ENCODE measurements at regions not wholly inside any gene's neighbourhood (a gene's known extent, or its start where the extent isn't known, plus 50 kb on each side); places are given as distances from the start of the nearest gene placed in this dataset.

GRCh38 chr5:136526791-136527190 is 161.4 kb upstream of the TRPC7 start:
- Histone ChIP-seq H3K27me3 (ENCODE audit: control insufficient read depth in 1 of 2, insufficient read depth in 1 of 2, low read length in 2 of 2) (peaks cover 0 to 4% of the 10 kb centered on the region in 2 experiments), H2BK5ac (ENCODE audit: low read depth, low read length, poor library complexity, severe bottlenecking) (no peak overlapping the region), H3K4me2 (ENCODE audit: low read length, poor library complexity, severe bottlenecking) (no peak overlapping the region), H3K18ac (ENCODE audit: low read depth in 1 of 2, low read length in 2 of 2) (no peak overlapping the region), H3K14ac (ENCODE audit: low read length in 2 of 2) (no peak overlapping the region), H2AFZ (ENCODE audit: low read depth, low read length) (no peak overlapping the region), H2AK5ac (ENCODE audit: low read length, severe bottlenecking) (no peak overlapping the region), H3K79me1 (replicated peaks; ENCODE audit: low read length, poor library complexity, severe bottlenecking) (no peaks in the 10 kb centered on the region), H3K23ac (ENCODE audit: low read length in 2 of 2) (no peak overlapping the region), H3K4me3 (ENCODE audit: insufficient read depth in 1 of 2, low read depth in 1 of 2, low read length in 2 of 2) (no peak overlapping the region), H3K27ac (ENCODE audit: low read length, poor library complexity, severe bottlenecking) (no peak overlapping the region), H4K91ac (ENCODE audit: low read length) (no peak overlapping the region), H4K8ac (ENCODE audit: low read length) (no peak overlapping the region), H3K4ac (ENCODE audit: low read depth in 1 of 2, low read length in 2 of 2) (no peak overlapping the region), H2BK12ac (ENCODE audit: low read length in 2 of 2) (no peak overlapping the region), H3K4me1 (ENCODE audit: control insufficient read depth, insufficient read depth, low read depth, low read length) (no peaks in the 10 kb centered on the region), H3K36me3 (ENCODE audit: control insufficient read depth in 1 of 2, insufficient read depth in 2 of 2, low read depth in 1 of 2, low read length in 2 of 2) (no peaks in the 10 kb centered on the region), H3K9ac (ENCODE audit: low read length) (no peak overlapping the region), H3K9me3 (ENCODE audit: control insufficient read depth, low read length) (no peaks in the 10 kb centered on the region), H2BK15ac (ENCODE audit: low read depth, poor library complexity, severe bottlenecking) (no peak overlapping the region), H2BK120ac (ENCODE audit: low read depth, low read length) (no peak overlapping the region)
- 80% methylated on average over 3 of the region's 5 CpGs for WGBS
- no peak for DNase-seq

DNA sequence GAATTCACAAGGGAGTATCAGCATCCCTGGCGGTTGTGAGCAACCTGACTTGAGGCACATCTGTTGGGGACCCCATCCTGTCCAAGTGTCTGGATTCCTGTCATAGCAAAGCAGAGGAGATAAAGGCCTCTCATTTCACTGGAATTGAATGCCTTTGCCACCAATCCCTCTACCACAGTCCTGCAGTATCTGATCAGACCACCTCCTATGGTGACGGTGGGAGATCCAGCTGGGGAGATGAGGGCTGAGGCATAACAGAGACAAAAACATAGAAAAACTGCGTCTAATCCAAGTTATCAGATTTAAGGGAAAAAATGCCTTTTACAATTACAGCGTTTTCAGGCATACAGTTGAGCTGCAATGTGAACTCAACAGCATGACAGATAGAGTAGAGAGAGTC is 160.7 kb upstream of the TRPC7 start:
- 87% methylated on average over 4 of the region's 4 CpGs for WGBS
- Histone ChIP-seq H3K14ac (ENCODE audit: low read length in 2 of 2) (no peak overlapping the region), H3K4ac (ENCODE audit: low read depth in 1 of 2, low read length in 2 of 2) (no peak overlapping the region), H3K9ac (ENCODE audit: low read length) (no peak overlapping the region), H2AK5ac (ENCODE audit: low read length, severe bottlenecking) (no peak overlapping the region), H3K4me1 (ENCODE audit: control insufficient read depth, insufficient read depth, low read depth, low read length) (no peaks in the 10 kb centered on the region), H4K8ac (ENCODE audit: low read length) (no peak overlapping the region), H3K36me3 (ENCODE audit: control insufficient read depth in 1 of 2, insufficient read depth in 2 of 2, low read depth in 1 of 2, low read length in 2 of 2) (no peaks in the 10 kb centered on the region), H3K4me3 (ENCODE audit: insufficient read depth in 1 of 2, low read depth in 1 of 2, low read length in 2 of 2) (no peak overlapping the region), H2BK120ac (ENCODE audit: low read depth, low read length) (no peak overlapping the region), H2BK5ac (ENCODE audit: low read depth, low read length, poor library complexity, severe bottlenecking) (no peak overlapping the region), H3K79me1 (replicated peaks; ENCODE audit: low read length, poor library complexity, severe bottlenecking) (no peaks in the 10 kb centered on the region), H3K9me3 (ENCODE audit: control insufficient read depth, low read length) (no peaks in the 10 kb centered on the region), H4K91ac (ENCODE audit: low read length) (no peak overlapping the region), H2AFZ (ENCODE audit: low read depth, low read length) (no peak overlapping the region), H2BK15ac (ENCODE audit: low read depth, poor library complexity, severe bottlenecking) (no peak overlapping the region), H3K23ac (ENCODE audit: low read length in 2 of 2) (no peak overlapping the region), H3K4me2 (ENCODE audit: low read length, poor library complexity, severe bottlenecking) (no peak overlapping the region), H3K27me3 (ENCODE audit: control insufficient read depth in 1 of 2, insufficient read depth in 1 of 2, low read length in 2 of 2) (peaks cover 0 to 4% of the 10 kb centered on the region in 2 experiments), H3K18ac (ENCODE audit: low read depth in 1 of 2, low read length in 2 of 2) (no peak overlapping the region), H2BK12ac (ENCODE audit: low read length in 2 of 2) (no peak overlapping the region), H3K27ac (ENCODE audit: low read length, poor library complexity, severe bottlenecking) (no peak overlapping the region)
- DNase-seq = no peak

DNA sequence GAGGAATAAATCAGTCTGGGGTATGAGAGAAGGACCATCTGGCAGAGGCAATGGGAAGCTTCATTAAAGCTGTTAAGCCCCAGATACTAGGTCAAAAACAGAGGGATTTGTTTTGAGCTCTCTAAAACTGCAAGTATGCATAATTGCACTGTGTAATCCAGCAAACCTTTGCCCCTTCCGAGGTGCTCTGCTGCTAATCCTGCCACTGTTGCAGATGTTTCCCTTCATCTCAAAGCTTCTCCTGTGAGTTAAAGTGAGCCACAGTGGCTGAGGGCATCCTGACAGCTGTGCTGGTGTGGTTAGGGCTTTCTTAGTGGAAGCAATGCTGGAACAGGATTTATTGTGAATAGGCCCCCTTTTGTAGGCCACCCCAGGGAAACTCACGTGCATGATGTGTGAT is 160.3 kb upstream of the TRPC7 start:
- no peak overlapping the region for H3K27ac ChIP-seq (ENCODE audit: low read length, poor library complexity, severe bottlenecking)
- H3K23ac ChIP-seq (ENCODE audit: low read length in 2 of 2) = no peak overlapping the region
- no peak overlapping the region for H3K9ac ChIP-seq (ENCODE audit: low read length)
- H3K4me2 ChIP-seq (ENCODE audit: low read length, poor library complexity, severe bottlenecking) = no peak overlapping the region
- 62% methylated on average over 2 of the region's 2 CpGs for WGBS
- H3K4me1 ChIP-seq (ENCODE audit: control insufficient read depth, insufficient read depth, low read depth, low read length) = no peaks in the 10 kb centered on the region
- no peak overlapping the region for H3K14ac ChIP-seq (ENCODE audit: low read length in 2 of 2)
- no peak overlapping the region for H2AK5ac ChIP-seq (ENCODE audit: low read length, severe bottlenecking)
- H4K91ac ChIP-seq (ENCODE audit: low read length) = no peak overlapping the region
- H3K79me1 ChIP-seq (replicated peaks; ENCODE audit: low read length, poor library complexity, severe bottlenecking) = no peaks in the 10 kb centered on the region
- no peak overlapping the region for H2BK120ac ChIP-seq (ENCODE audit: low read depth, low read length)
- no peak overlapping the region for H2AFZ ChIP-seq (ENCODE audit: low read depth, low read length)
- H4K8ac ChIP-seq (ENCODE audit: low read length) = no peak overlapping the region
- H3K18ac ChIP-seq (ENCODE audit: low read depth in 1 of 2, low read length in 2 of 2) = no peak overlapping the region
- no peak for DNase-seq
- H2BK15ac ChIP-seq (ENCODE audit: low read depth, poor library complexity, severe bottlenecking) = no peak overlapping the region
- no peaks in the 10 kb centered on the region for H3K9me3 ChIP-seq (ENCODE audit: control insufficient read depth, low read length)
- no peak overlapping the region for H2BK5ac ChIP-seq (ENCODE audit: low read depth, low read length, poor library complexity, severe bottlenecking)
- H3K4ac ChIP-seq (ENCODE audit: low read depth in 1 of 2, low read length in 2 of 2) = no peak overlapping the region
- peaks cover 0 to 4% of the 10 kb centered on the region in 2 experiments for H3K27me3 ChIP-seq (ENCODE audit: control insufficient read depth in 1 of 2, insufficient read depth in 1 of 2, low read length in 2 of 2)
- H3K4me3 ChIP-seq (ENCODE audit: insufficient read depth in 1 of 2, low read depth in 1 of 2, low read length in 2 of 2) = no peak overlapping the region
- no peak overlapping the region for H2BK12ac ChIP-seq (ENCODE audit: low read length in 2 of 2)
- no peaks in the 10 kb centered on the region for H3K36me3 ChIP-seq (ENCODE audit: control insufficient read depth in 1 of 2, insufficient read depth in 2 of 2, low read depth in 1 of 2, low read length in 2 of 2)

DNA sequence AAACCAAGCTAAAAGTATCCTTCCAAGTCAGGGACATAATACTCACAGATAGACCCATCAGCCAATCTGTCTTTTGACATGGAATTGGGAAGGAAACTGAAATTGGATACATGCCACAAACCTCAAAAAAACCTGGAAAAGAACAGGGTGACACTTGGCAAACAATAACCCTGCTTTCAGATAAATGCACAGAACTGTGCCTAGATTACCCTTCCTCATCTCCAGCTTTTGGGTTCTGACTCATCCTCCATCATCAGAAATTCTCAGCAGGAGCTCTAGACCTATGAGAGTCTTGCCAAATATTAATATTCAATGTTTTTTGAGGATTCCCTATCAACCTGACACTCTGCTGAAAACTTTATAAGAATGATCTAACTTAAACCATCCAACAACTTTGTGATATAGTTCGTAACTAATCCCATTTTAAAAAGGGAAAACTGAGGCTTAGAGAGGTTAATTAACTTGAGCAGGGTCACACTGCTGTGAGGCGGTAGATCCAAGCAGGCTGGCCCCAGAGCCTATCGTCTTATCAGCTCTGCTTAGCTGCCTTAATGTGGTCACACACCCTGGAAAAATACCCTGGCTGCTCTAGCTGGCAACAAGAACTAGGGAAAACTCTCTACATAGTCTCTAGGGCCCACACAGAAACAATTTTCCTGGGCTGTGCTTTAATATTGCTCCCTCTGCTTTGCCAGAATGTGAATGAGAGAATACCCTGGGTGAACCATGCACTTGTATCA is 157.0 kb upstream of the TRPC7 start:
- Histone ChIP-seq H3K4ac (ENCODE audit: low read depth in 1 of 2, low read length in 2 of 2) (no peak overlapping the region), H3K36me3 (ENCODE audit: control insufficient read depth in 1 of 2, insufficient read depth in 2 of 2, low read depth in 1 of 2, low read length in 2 of 2) (no peaks in the 10 kb centered on the region), H3K4me2 (ENCODE audit: low read length, poor library complexity, severe bottlenecking) (no peak overlapping the region), H3K9ac (ENCODE audit: low read length) (no peak overlapping the region), H3K9me3 (ENCODE audit: control insufficient read depth, low read length) (no peaks in the 10 kb centered on the region), H3K27me3 (ENCODE audit: control insufficient read depth in 1 of 2, insufficient read depth in 1 of 2, low read length in 2 of 2) (peaks cover 0 to 4% of the 10 kb centered on the region in 2 experiments), H3K27ac (ENCODE audit: low read length, poor library complexity, severe bottlenecking) (no peak overlapping the region), H4K91ac (ENCODE audit: low read length) (no peak overlapping the region), H2AFZ (ENCODE audit: low read depth, low read length) (no peak overlapping the region), H4K8ac (ENCODE audit: low read length) (no peak overlapping the region), H2BK120ac (ENCODE audit: low read depth, low read length) (no peak overlapping the region), H3K14ac (ENCODE audit: low read length in 2 of 2) (no peak overlapping the region), H3K79me1 (replicated peaks; ENCODE audit: low read length, poor library complexity, severe bottlenecking) (no peaks in the 10 kb centered on the region), H2BK5ac (ENCODE audit: low read depth, low read length, poor library complexity, severe bottlenecking) (no peak overlapping the region), H2BK12ac (ENCODE audit: low read length in 2 of 2) (no peak overlapping the region), H3K4me1 (ENCODE audit: control insufficient read depth, insufficient read depth, low read depth, low read length) (no peaks in the 10 kb centered on the region), H2AK5ac (ENCODE audit: low read length, severe bottlenecking) (no peak overlapping the region), H2BK15ac (ENCODE audit: low read depth, poor library complexity, severe bottlenecking) (no peak overlapping the region), H3K4me3 (ENCODE audit: insufficient read depth in 1 of 2, low read depth in 1 of 2, low read length in 2 of 2) (no peak overlapping the region), H3K18ac (ENCODE audit: low read depth in 1 of 2, low read length in 2 of 2) (no peak overlapping the region), H3K23ac (ENCODE audit: low read length in 2 of 2) (no peak overlapping the region)
- no peak for DNase-seq
- 61% methylated on average over 3 of the region's 3 CpGs for WGBS
